Esophagus muscularis mucosa (tissue), 4 donors: ENCODE measurements at regions not wholly inside any gene's neighbourhood (a gene's known extent, or its start where the extent isn't known, plus 50 kb on each side); places are given as distances from the start of the nearest gene placed in this dataset.

Experiments
- EP300 ChIP-seq: sonication (generic); formaldehyde crosslinking; IDR thresholded peaks from one replicate; pipeline ENCODE4 v1.6.1; 2017; ENCODE audit warnings: antibody characterized with exemption
- POLR2A ChIP-seq: fragments of 450-650 bp; IDR thresholded peaks from one replicate; pipeline ENCODE4 v1.6.1; 2017; ENCODE audit warnings: antibody characterized with exemption, moderate library complexity, mild to moderate bottlenecking, low read depth
- POLR2AphosphoS5 ChIP-seq, 2 donors: sonication (generic); formaldehyde crosslinking; IDR thresholded peaks; one replicate each; pipeline ENCODE4 v1.6.1; 2017; ENCODE audit warnings: antibody characterized with exemption in 2 of 2
- TF ChIP-seq, protein P1 (sequence below), 3 experiments: fragments of 200-600 bp in 2 of 3; fragments of 450-650 bp in 1 of 3; sonication (generic) in 2 of 3; IDR thresholded peaks; one replicate each; pipeline ENCODE4 v1.5.1; 2017 to 2019; ENCODE audit warnings: antibody characterized with exemption in 3 of 3, mild to moderate bottlenecking in 2 of 3, moderate library complexity in 1 of 3

DNA sequence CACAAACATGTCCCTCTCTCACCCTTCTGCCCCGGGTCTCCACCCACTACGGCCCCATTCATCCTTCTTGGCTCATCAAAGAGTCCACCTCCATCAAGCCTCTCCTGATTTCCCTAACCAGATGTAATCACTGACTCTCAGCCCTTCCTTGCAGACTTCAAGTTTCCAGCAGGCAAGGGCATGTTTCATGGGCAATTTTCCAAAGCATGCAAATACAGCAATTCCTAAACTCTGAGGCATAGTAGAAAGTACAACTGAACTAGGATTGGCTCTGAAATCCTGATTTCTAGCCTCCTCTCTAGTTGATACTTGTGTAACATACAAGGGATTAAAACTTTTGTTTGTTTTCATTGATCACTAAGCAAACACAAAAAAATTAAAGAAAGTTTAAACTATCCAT lies 109.1 kb upstream of the GADD45A start:
- TF ChIP-seq, protein P1, sequence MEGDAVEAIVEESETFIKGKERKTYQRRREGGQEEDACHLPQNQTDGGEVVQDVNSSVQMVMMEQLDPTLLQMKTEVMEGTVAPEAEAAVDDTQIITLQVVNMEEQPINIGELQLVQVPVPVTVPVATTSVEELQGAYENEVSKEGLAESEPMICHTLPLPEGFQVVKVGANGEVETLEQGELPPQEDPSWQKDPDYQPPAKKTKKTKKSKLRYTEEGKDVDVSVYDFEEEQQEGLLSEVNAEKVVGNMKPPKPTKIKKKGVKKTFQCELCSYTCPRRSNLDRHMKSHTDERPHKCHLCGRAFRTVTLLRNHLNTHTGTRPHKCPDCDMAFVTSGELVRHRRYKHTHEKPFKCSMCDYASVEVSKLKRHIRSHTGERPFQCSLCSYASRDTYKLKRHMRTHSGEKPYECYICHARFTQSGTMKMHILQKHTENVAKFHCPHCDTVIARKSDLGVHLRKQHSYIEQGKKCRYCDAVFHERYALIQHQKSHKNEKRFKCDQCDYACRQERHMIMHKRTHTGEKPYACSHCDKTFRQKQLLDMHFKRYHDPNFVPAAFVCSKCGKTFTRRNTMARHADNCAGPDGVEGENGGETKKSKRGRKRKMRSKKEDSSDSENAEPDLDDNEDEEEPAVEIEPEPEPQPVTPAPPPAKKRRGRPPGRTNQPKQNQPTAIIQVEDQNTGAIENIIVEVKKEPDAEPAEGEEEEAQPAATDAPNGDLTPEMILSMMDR (IDR thresholded peaks at IDR 0.05), result no peak
- TF ChIP-seq POLR2A (no peak), EP300 (no peak), POLR2AphosphoS5 (IDR thresholded peaks at IDR 0.05) (no peak)
